Osteocyte (in vitro differentiated cells): ENCODE measurements at regions not wholly inside any gene's neighbourhood (a gene's known extent, or its start where the extent isn't known, plus 50 kb on each side); places are given as distances from the start of the nearest gene placed in this dataset.
A peak's percentile ranks its signal among the peaks of the same experiment; 100 is the strongest.

Source experiments
- DNase-seq: peaks from one replicate; pipeline ENCODE4 v3.0.0; 2021; ENCODE audit warnings: mixed read lengths; ENCODE audit not compliant: unreplicated experiment; ENCODE audit errors: extremely low spot score
- H3K27ac Mint-ChIP-seq: one replicate; pipeline ENCODE4 v1.8.0; 2021; ENCODE audit warnings: mild to moderate bottlenecking, mixed read lengths; ENCODE audit not compliant: unreplicated experiment
- H3K27me3 Mint-ChIP-seq: one replicate; pipeline ENCODE4 v1.8.0; 2021; ENCODE audit warnings: mixed read lengths; ENCODE audit not compliant: unreplicated experiment
- H3K36me3 Mint-ChIP-seq: one replicate; pipeline ENCODE4 v1.8.0; 2021; ENCODE audit warnings: mixed read lengths; ENCODE audit not compliant: unreplicated experiment
- H3K4me1 Mint-ChIP-seq: one replicate; pipeline ENCODE4 v1.8.0; 2021; ENCODE audit warnings: mixed read lengths; ENCODE audit not compliant: unreplicated experiment
- H3K4me3 Mint-ChIP-seq: one replicate; pipeline ENCODE4 v1.8.0; 2021; ENCODE audit warnings: mild to moderate bottlenecking, moderate library complexity, mixed read lengths; ENCODE audit not compliant: unreplicated experiment
- H3K9me3 Mint-ChIP-seq: one replicate; pipeline ENCODE4 v1.8.0; 2021; ENCODE audit warnings: mixed read lengths; ENCODE audit not compliant: unreplicated experiment
- TF ChIP-seq, protein P1 (sequence below): fragments of 200-600 bp; sonication (generic); IDR thresholded peaks from 2 replicates; pipeline ENCODE4 v1.5.0; 2021; ENCODE audit warnings: antibody characterized with exemption, mild to moderate bottlenecking, moderate library complexity

DNA sequence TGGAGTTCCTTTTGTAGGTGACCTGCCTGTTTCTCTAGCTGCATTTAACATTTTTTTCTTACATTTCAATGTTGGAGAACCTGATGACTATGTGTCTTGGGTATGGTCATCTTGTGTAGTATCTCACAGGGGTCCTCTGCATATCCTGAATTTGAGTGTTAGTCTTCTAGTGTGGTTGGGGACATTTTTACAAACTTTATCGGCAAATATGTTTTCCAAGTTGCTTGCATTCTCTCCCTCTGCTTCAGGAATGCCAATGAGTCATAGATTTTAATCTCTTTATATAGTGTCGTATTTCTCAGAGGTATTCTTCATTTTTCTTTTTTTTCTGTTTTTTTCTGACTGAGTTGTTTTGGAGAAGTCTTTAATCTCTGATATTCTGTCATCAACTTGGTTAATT is 684.0 kb downstream of the NCAM2 start:
- Mint-ChIP-seq H3K27ac (peak overlapping the region; percentile 31), H3K27me3 (no peaks in the 10 kb centered on the region), H3K9me3 (peaks cover 23% of the 10 kb centered on the region), H3K4me3 (no peak overlapping the region), H3K4me1 (peaks cover 16% of the 10 kb centered on the region), H3K36me3 (no peaks in the 10 kb centered on the region)
- no peak for DNase-seq
- TF ChIP-seq, protein P1, sequence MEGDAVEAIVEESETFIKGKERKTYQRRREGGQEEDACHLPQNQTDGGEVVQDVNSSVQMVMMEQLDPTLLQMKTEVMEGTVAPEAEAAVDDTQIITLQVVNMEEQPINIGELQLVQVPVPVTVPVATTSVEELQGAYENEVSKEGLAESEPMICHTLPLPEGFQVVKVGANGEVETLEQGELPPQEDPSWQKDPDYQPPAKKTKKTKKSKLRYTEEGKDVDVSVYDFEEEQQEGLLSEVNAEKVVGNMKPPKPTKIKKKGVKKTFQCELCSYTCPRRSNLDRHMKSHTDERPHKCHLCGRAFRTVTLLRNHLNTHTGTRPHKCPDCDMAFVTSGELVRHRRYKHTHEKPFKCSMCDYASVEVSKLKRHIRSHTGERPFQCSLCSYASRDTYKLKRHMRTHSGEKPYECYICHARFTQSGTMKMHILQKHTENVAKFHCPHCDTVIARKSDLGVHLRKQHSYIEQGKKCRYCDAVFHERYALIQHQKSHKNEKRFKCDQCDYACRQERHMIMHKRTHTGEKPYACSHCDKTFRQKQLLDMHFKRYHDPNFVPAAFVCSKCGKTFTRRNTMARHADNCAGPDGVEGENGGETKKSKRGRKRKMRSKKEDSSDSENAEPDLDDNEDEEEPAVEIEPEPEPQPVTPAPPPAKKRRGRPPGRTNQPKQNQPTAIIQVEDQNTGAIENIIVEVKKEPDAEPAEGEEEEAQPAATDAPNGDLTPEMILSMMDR: no peak

GRCh38 chr21:21688889-21689288 is 690.7 kb downstream of the NCAM2 start:
- no peak overlapping the region for H3K27ac Mint-ChIP-seq
- no peaks in the 10 kb centered on the region for H3K9me3 Mint-ChIP-seq
- no peaks in the 10 kb centered on the region for H3K27me3 Mint-ChIP-seq
- no peak for DNase-seq
- no peaks in the 10 kb centered on the region for H3K36me3 Mint-ChIP-seq
- peaks cover under 1% of the 10 kb centered on the region for H3K4me1 Mint-ChIP-seq
- no peak overlapping the region for H3K4me3 Mint-ChIP-seq
- TF ChIP-seq, protein P1: peak; percentile 67

GRCh38 chr21:21690068-21690665 is 692.0 kb downstream of the NCAM2 start:
- Mint-ChIP-seq H3K36me3 (no peaks in the 10 kb centered on the region), H3K4me3 (no peak overlapping the region), H3K9me3 (no peaks in the 10 kb centered on the region), H3K4me1 (no peaks in the 10 kb centered on the region), H3K27ac (no peak overlapping the region), H3K27me3 (no peaks in the 10 kb centered on the region)
- no peak for DNase-seq
- TF ChIP-seq, protein P1: no peak

DNA sequence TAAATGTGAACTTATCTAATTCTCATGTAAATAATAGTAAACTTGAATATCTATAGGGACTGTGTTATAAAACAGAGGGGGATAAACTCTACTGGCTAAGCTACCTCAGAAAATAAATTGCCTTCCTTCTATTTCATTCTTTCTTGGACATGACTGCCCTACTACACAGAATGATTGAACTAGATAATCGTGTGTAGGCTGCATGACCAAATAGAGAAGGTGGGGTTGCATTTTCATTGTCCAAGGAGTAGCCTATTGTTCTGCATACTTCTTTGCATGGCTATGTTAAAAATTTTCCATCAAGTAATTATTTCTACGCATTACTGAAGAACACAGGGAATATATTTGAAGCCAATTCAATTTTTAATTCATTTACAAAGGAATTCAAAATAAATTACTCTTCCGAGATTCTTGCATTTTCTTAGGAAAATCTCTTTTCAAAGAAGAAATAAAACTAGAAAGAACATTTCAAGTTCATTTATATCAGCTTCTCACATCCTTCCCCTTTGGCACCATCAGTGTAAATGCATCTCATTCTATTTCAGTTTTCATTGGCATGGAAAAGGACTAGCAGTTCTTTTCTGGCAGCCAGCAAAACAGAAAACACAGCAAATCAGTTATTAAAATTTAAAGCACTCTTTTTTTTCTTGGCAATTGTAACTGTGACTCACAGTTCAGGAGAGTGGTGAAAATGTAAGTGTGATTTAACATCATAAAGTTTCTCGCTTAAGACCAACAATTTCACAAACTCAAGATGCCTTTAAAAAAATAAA is 714.7 kb downstream of the NCAM2 start:
- DNase-seq: no peak
- H3K4me1 Mint-ChIP-seq: peaks cover 41% of the 10 kb centered on the region
- peak overlapping the region; percentile 28 for H3K4me3 Mint-ChIP-seq
- TF ChIP-seq, protein P1: no peak
- H3K27me3 Mint-ChIP-seq: no peaks in the 10 kb centered on the region
- no peaks in the 10 kb centered on the region for H3K36me3 Mint-ChIP-seq
- peak overlapping the region; percentile 63 for H3K27ac Mint-ChIP-seq
- H3K9me3 Mint-ChIP-seq: no peaks in the 10 kb centered on the region

DNA sequence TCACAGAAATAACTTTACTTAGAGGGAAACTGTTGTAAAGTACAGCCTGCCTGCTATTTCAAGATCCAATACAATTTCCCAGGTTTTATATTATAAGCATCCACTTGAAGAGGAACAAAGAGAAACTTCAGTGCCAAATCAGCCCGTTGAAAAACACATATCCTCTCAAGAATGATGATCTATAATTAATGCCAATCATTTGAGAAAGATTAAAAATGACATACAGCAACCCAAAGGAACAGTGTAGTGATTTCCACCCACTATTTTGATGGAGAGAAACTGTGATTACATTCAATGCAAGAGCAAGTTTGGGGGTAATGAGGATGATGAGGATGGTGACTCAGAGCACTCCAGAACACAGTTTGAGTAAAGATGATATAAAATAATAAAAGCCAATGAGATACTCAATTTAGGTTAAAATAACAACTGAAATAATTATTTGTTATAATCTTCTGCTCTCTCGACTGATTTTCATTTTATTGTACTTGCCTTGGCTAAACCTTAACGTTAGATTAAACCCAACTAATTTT is 715.5 kb downstream of the NCAM2 start:
- Mint-ChIP-seq H3K36me3 (no peaks in the 10 kb centered on the region), H3K27me3 (no peaks in the 10 kb centered on the region), H3K4me3 (no peak overlapping the region), H3K9me3 (no peaks in the 10 kb centered on the region), H3K4me1 (peaks cover 41% of the 10 kb centered on the region), H3K27ac (peak overlapping the region; percentile 63)
- DNase-seq: no peak
- TF ChIP-seq, protein P1: no peak
